CD4-positive, CD25-positive, alpha-beta regulatory T cell (primary cell): ENCODE measurements at regions not wholly inside any gene's neighbourhood (a gene's known extent, or its start where the extent isn't known, plus 50 kb on each side); places are given as distances from the start of the nearest gene placed in this dataset.

ENCODE experiments used
- ATAC-seq, 2 donors: fragments of 150-1000 bp; cut with Tn5 transposase; one replicate each; pipeline ENCODE4 v1.10.0; 2021; ENCODE audit warnings: low read depth in 2 of 2, moderate number of reproducible peaks in 2 of 2, moderate library complexity in 1 of 2
- DNase-seq, 3 donors: peaks; one replicate each; pipeline versions ENCODE4 v3.0.0 to v3.0.0-alpha.2; 2012 to 2022; ENCODE audit warnings: mixed read lengths in 1 of 3
- H3K27ac ChIP-seq: one replicate; pipeline ENCODE4 v1.7.0; 2013; ENCODE audit warnings: mild to moderate bottlenecking, low read length; ENCODE audit not compliant: insufficient read depth, poor library complexity, severe bottlenecking
- H3K27me3 ChIP-seq: one replicate; pipeline ENCODE4 v1.7.0; 2013; ENCODE audit warnings: low read length; ENCODE audit not compliant: control insufficient read depth, insufficient read depth
- H3K36me3 ChIP-seq: one replicate; pipeline ENCODE4 v1.7.0; 2013; ENCODE audit warnings: mild to moderate bottlenecking, low read length, moderate library complexity; ENCODE audit not compliant: control insufficient read depth, insufficient read depth
- H3K4me1 ChIP-seq: 2 replicates; pipeline ENCODE4 v1.7.0; 2013; ENCODE audit warnings: mild to moderate bottlenecking, low read length; ENCODE audit not compliant: insufficient read depth, control insufficient read depth, poor library complexity, severe bottlenecking
- H3K4me3 ChIP-seq: one replicate; pipeline ENCODE4 v1.7.0; 2013; ENCODE audit warnings: low read depth, mild to moderate bottlenecking, low read length, moderate library complexity
- H3K9me3 ChIP-seq, 2 experiments: 1 replicate in 1 of 2; 2 replicates in 1 of 2; pipeline ENCODE4 v1.7.0; 2013; ENCODE audit warnings: low read length in 2 of 2, mild to moderate bottlenecking in 1 of 2, moderate library complexity in 1 of 2; ENCODE audit not compliant: control insufficient read depth in 2 of 2
- H3K27ac Mint-ChIP-seq, 3 donors: one replicate each; pipeline ENCODE4 v1.8.0; 2020 to 2022; ENCODE audit warnings: mild to moderate bottlenecking in 3 of 3, mixed read lengths in 3 of 3, moderate library complexity in 2 of 3
- H3K27me3 Mint-ChIP-seq: one replicate; pipeline ENCODE4 v1.8.0; 2022; ENCODE audit warnings: mild to moderate bottlenecking, mixed read lengths
- H3K36me3 Mint-ChIP-seq: one replicate; pipeline ENCODE4 v1.8.0; 2020; ENCODE audit warnings: mixed read lengths
- H3K4me1 Mint-ChIP-seq, 4 donors: one replicate each; pipeline ENCODE4 v1.8.0; 2020 to 2022; ENCODE audit warnings: mixed read lengths in 4 of 4, mild to moderate bottlenecking in 1 of 4
- H3K4me3 Mint-ChIP-seq, 4 donors: one replicate each; pipeline ENCODE4 v1.8.0; 2020 to 2022; ENCODE audit warnings: mild to moderate bottlenecking in 4 of 4, mixed read lengths in 4 of 4, moderate library complexity in 3 of 4
- H3K9me3 Mint-ChIP-seq, 7 donors: one replicate each; pipeline ENCODE4 v1.8.0; 2020 to 2022; ENCODE audit warnings: mixed read lengths in 7 of 7, mild to moderate bottlenecking in 3 of 7, moderate library complexity in 2 of 7

GRCh38 chr11:41897991-41898390, 438.5 kb upstream of the LRRC4C start:
- Mint-ChIP-seq H3K9me3 (peaks cover 0 to 14% (median 8%) of the 10 kb centered on the region in 7 donors), H3K27ac (no peak overlapping the region), H3K4me1 (no peaks in the 10 kb centered on the region), H3K36me3 (no peaks in the 10 kb centered on the region), H3K27me3 (no peaks in the 10 kb centered on the region), H3K4me3 (peak overlapping the region in 1 of 4 donors; percentile 38)
- no peaks in the 10 kb centered on the region for H3K27me3 ChIP-seq
- DNase-seq = no peak
- H3K4me3 ChIP-seq = no peak overlapping the region
- no peaks in the 10 kb centered on the region for H3K4me1 ChIP-seq
- no peaks in the 10 kb centered on the region for H3K36me3 ChIP-seq
- ATAC-seq = no peak
- H3K9me3 ChIP-seq = no peaks in the 10 kb centered on the region
- no peak overlapping the region for H3K27ac ChIP-seq

DNA sequence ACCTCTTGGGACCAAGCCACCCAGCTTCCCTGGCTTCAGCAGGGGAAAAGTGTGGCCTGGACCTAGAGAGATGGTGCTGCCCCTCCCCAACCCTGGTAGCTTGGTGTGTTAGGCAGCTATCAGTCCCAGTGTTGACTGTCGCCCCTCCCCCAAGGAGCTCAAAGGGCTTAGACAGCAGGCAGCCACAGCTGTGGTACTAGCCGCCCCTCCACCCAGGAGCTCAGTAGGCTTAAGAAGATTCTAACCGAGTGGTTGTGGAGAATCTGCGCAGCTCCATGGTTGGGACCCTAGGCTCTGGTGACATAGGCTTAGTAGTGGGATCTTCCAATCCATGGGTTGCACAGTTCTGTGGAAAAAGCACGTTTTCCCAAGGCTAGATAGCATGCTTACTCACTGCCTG, 458.4 kb upstream of the LRRC4C start:
- H3K9me3 Mint-ChIP-seq = peaks cover 2 to 29% (median 18%) of the 10 kb centered on the region in 7 donors
- Histone ChIP-seq H3K4me3 (no peak overlapping the region), H3K36me3 (no peaks in the 10 kb centered on the region), H3K4me1 (no peaks in the 10 kb centered on the region), H3K9me3 (peaks cover 4 to 5% of the 10 kb centered on the region in 2 experiments), H3K27me3 (no peaks in the 10 kb centered on the region), H3K27ac (no peak overlapping the region)
- H3K27ac Mint-ChIP-seq = no peak overlapping the region
- H3K4me1 Mint-ChIP-seq = no peaks in the 10 kb centered on the region
- no peaks in the 10 kb centered on the region for H3K36me3 Mint-ChIP-seq
- DNase-seq = no peak
- no peaks in the 10 kb centered on the region for H3K27me3 Mint-ChIP-seq
- H3K4me3 Mint-ChIP-seq = no peak overlapping the region
- no peak for ATAC-seq

DNA sequence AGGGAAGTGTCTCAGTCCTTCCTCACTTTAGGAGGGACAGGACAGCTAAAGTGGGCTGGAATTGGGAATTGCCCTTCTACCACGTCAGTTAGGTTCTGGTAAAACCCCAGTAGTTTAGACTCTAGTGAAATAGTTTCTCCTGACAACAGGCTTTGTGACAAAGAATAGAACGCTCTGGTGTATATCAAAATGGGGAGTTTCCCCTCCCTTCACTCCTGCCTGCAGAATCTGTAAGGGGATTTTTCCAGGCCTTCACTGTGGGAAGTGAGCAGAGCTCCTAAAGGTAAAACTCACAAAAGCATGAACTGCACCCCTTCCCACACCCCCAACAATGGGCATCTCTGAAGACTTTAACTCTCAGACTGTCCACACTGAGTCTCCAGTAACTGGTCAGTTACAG, 460.9 kb upstream of the LRRC4C start:
- ATAC-seq = no peak
- Histone ChIP-seq H3K27me3 (no peaks in the 10 kb centered on the region), H3K4me1 (no peaks in the 10 kb centered on the region), H3K9me3 (peaks cover 4 to 5% of the 10 kb centered on the region in 2 experiments), H3K36me3 (no peaks in the 10 kb centered on the region), H3K4me3 (no peak overlapping the region), H3K27ac (no peak overlapping the region)
- Mint-ChIP-seq H3K4me1 (no peaks in the 10 kb centered on the region), H3K36me3 (no peaks in the 10 kb centered on the region), H3K9me3 (peaks cover 0 to 24% (median 15%) of the 10 kb centered on the region in 7 donors), H3K4me3 (no peak overlapping the region), H3K27ac (no peak overlapping the region), H3K27me3 (no peaks in the 10 kb centered on the region)
- DNase-seq = no peak

- no peak overlapping the region for H3K4me3 Mint-ChIP-seq
- Histone ChIP-seq H3K9me3 (peaks cover 2 to 5% of the 10 kb centered on the region in 2 experiments), H3K36me3 (no peaks in the 10 kb centered on the region), H3K27me3 (no peaks in the 10 kb centered on the region), H3K27ac (no peak overlapping the region), H3K4me3 (no peak overlapping the region), H3K4me1 (no peaks in the 10 kb centered on the region)
- H3K27ac Mint-ChIP-seq = no peak overlapping the region
- no peaks in the 10 kb centered on the region for H3K27me3 Mint-ChIP-seq
- no peaks in the 10 kb centered on the region for H3K36me3 Mint-ChIP-seq
- H3K9me3 Mint-ChIP-seq = peaks cover 0 to 29% (median 13%) of the 10 kb centered on the region in 7 donors
- DNase-seq = no peak
- no peak for ATAC-seq
- no peaks in the 10 kb centered on the region for H3K4me1 Mint-ChIP-seq
Measured at GRCh38 chr11:41921746-41922390, 462.4 kb upstream of the LRRC4C start.

GRCh38 chr11:41926339-41926738, 466.9 kb upstream of the LRRC4C start:
- peaks cover 3 to 26% (median 8%) of the 10 kb centered on the region in 7 donors for H3K9me3 Mint-ChIP-seq
- DNase-seq = no peak

DNA sequence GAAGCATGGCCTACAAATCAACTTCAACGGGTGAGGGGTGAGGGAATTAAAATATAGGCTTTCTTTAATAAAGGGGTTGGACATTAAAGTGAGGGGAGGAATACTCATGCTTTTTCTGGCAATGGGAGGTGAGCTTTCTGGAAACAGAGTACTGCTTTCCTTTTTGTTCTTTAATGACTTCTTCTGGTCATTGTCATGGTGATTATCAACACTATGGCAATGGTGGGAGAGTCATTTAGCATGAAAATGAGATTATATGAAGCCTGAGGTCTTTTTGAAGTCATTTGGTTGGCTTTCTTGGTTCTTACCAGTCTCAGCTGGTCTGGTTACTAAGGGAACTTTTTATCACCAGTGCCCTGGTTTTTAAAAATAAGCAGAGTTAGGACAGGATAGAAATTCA, 475.8 kb upstream of the LRRC4C start:
- H3K4me1 Mint-ChIP-seq = no peaks in the 10 kb centered on the region
- no peak for ATAC-seq

More at GRCh38 chr11:41926339-41926738, 466.9 kb upstream of the LRRC4C start:
- H3K27me3 Mint-ChIP-seq = no peaks in the 10 kb centered on the region
- no peaks in the 10 kb centered on the region for H3K27me3 ChIP-seq
- no peaks in the 10 kb centered on the region for H3K4me1 ChIP-seq
- peaks cover 0 to 3% (median 0%) of the 10 kb centered on the region in 4 donors for H3K4me1 Mint-ChIP-seq
- no peaks in the 10 kb centered on the region for H3K9me3 ChIP-seq
- no peaks in the 10 kb centered on the region for H3K36me3 Mint-ChIP-seq
- H3K4me3 Mint-ChIP-seq = no peak overlapping the region
- H3K4me3 ChIP-seq = no peak overlapping the region
- no peak overlapping the region for H3K27ac Mint-ChIP-seq
- ATAC-seq = no peak
- no peak overlapping the region for H3K27ac ChIP-seq
- no peaks in the 10 kb centered on the region for H3K36me3 ChIP-seq

DNA sequence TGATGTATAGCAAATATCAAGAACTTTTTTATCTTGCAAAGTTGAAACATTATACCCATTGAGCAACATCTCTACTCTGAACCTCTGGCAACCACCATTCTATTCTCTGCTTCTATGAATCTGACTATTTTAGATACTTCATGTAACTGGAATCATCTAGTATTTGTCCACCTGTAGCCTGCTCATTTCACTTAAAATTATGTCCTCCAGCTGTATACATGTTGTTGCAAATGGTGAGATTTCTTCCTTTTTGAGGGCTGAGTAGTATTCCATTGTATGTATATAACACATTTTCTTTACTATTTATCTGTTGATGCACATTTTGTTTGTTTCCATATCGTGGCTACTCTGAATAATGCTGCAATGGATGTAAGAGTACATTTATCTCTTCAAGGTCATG, 476.3 kb upstream of the LRRC4C start:
- no peaks in the 10 kb centered on the region for H3K27me3 ChIP-seq
- ATAC-seq (no peak), DNase-seq (no peak)
- no peak overlapping the region for H3K27ac ChIP-seq
- no peak overlapping the region for H3K4me3 ChIP-seq
- no peaks in the 10 kb centered on the region for H3K4me1 ChIP-seq
- no peaks in the 10 kb centered on the region for H3K36me3 ChIP-seq
- H3K4me1 Mint-ChIP-seq = no peaks in the 10 kb centered on the region
- no peaks in the 10 kb centered on the region for H3K36me3 Mint-ChIP-seq
- H3K27ac Mint-ChIP-seq = no peak overlapping the region
- peaks cover 0 to 3% of the 10 kb centered on the region in 2 experiments for H3K9me3 ChIP-seq
- H3K27me3 Mint-ChIP-seq = no peaks in the 10 kb centered on the region
- H3K9me3 Mint-ChIP-seq = peaks cover 5 to 31% (median 10%) of the 10 kb centered on the region in 7 donors
- no peak overlapping the region for H3K4me3 Mint-ChIP-seq

More for the DNA sequence above, 475.8 kb upstream of the LRRC4C start:
- H3K36me3 ChIP-seq = no peaks in the 10 kb centered on the region
- H3K27me3 ChIP-seq = no peaks in the 10 kb centered on the region
- H3K4me1 ChIP-seq = no peaks in the 10 kb centered on the region
- Mint-ChIP-seq H3K36me3 (no peaks in the 10 kb centered on the region), H3K27me3 (no peaks in the 10 kb centered on the region), H3K27ac (no peak overlapping the region), H3K9me3 (peaks cover 5 to 28% (median 11%) of the 10 kb centered on the region in 7 donors), H3K4me3 (no peak overlapping the region)
- no peak overlapping the region for H3K27ac ChIP-seq
- DNase-seq = no peak
- H3K4me3 ChIP-seq = no peak overlapping the region
- H3K9me3 ChIP-seq = peaks cover 0 to 3% of the 10 kb centered on the region in 2 experiments

DNA sequence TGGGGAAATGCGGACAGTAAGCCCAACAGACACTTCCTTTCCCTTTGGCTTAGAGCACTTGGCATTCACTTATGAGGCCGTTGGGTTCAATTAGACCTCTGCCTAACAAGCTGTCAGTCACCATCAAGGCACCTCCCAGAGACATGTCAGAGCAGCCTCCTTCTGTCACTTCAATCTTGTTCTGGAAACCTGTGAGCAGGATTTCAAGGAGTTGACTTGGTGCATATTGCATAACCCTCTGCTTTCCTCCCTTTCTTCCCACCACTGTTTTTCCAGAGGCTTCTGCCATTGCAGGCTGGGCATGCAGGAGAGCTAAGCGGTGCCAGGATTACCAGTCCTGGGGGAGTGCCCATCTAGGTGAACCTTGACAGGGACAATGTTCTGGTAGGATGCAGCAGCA, 484.2 kb upstream of the LRRC4C start:
- peaks cover 3 to 36% (median 8%) of the 10 kb centered on the region in 7 donors for H3K9me3 Mint-ChIP-seq
- Histone ChIP-seq H3K4me3 (no peak overlapping the region), H3K36me3 (no peaks in the 10 kb centered on the region), H3K27ac (no peak overlapping the region), H3K9me3 (peaks cover 0 to 4% of the 10 kb centered on the region in 2 experiments), H3K27me3 (no peaks in the 10 kb centered on the region), H3K4me1 (no peaks in the 10 kb centered on the region)
- H3K36me3 Mint-ChIP-seq = no peaks in the 10 kb centered on the region
- H3K27ac Mint-ChIP-seq = no peak overlapping the region
- no peak for DNase-seq
- H3K27me3 Mint-ChIP-seq = no peaks in the 10 kb centered on the region
- no peaks in the 10 kb centered on the region for H3K4me1 Mint-ChIP-seq
- no peak for ATAC-seq
- no peak overlapping the region for H3K4me3 Mint-ChIP-seq
